ENCODE measurements at regions not wholly inside any gene's neighbourhood (a gene's known extent, or its start where the extent isn't known, plus 50 kb on each side); places are given as distances from the start of the nearest gene placed in this dataset.
"Not testable (repeated sequence)": the region's sequence is repeated elsewhere in the genome, so short reads cannot be mapped to it uniquely, and the experiment has no call there.

- Mint-ChIP-seq H3K4me3 (no peak overlapping the region), H3K36me3 (ENCODE audit: low read depth) (no peaks in the 10 kb centered on the region), H3K27me3 (peaks cover 33% of the 10 kb centered on the region), H3K27ac (no peak overlapping the region), H3K4me1 (no peaks in the 10 kb centered on the region), H3K9me3 (no peaks in the 10 kb centered on the region)
- no peak for ATAC-seq (replicated peaks)
Measured at GRCh38 chr18:51562866-51563265, 365.4 kb upstream of the MEX3C start.

DNA sequence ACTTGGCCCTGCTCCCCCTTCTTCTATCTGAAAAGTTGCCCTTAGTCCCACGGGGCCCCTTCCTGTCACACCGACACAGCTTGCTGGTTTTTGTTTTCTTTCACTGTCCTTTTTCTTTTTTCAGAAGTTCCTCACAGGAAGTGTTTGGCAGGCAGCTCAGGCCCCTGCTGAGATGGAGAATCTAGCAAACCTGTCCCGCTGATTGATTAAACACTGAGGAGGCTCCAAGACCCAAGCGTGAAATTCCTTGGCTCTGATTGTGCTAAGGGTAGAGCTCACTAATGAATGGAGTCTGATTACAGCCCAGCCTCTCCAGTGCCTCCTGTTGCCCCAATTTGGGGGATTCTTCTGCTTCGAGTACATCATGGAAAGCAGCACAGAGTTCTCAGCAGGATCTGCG, 365.9 kb upstream of the MEX3C start:
- no peaks in the 10 kb centered on the region for H3K9me3 Mint-ChIP-seq
- H3K27me3 Mint-ChIP-seq = peaks cover 32% of the 10 kb centered on the region
- no peaks in the 10 kb centered on the region for H3K4me1 Mint-ChIP-seq
- H3K36me3 Mint-ChIP-seq (ENCODE audit: low read depth) = no peaks in the 10 kb centered on the region
- no peak overlapping the region for H3K4me3 Mint-ChIP-seq
- ATAC-seq (replicated peaks) = no peak
- H3K27ac Mint-ChIP-seq = no peak overlapping the region

- peaks cover 26% of the 10 kb centered on the region for H3K27me3 Mint-ChIP-seq
- H3K4me3 Mint-ChIP-seq = no peak overlapping the region
- H3K36me3 Mint-ChIP-seq (ENCODE audit: low read depth) = no peaks in the 10 kb centered on the region
- no peak for ATAC-seq (replicated peaks)
- H3K4me1 Mint-ChIP-seq = no peaks in the 10 kb centered on the region
- no peaks in the 10 kb centered on the region for H3K9me3 Mint-ChIP-seq
- no peak overlapping the region for H3K27ac Mint-ChIP-seq
Measured at GRCh38 chr18:51568151-51568550, 370.7 kb upstream of the MEX3C start.

DNA sequence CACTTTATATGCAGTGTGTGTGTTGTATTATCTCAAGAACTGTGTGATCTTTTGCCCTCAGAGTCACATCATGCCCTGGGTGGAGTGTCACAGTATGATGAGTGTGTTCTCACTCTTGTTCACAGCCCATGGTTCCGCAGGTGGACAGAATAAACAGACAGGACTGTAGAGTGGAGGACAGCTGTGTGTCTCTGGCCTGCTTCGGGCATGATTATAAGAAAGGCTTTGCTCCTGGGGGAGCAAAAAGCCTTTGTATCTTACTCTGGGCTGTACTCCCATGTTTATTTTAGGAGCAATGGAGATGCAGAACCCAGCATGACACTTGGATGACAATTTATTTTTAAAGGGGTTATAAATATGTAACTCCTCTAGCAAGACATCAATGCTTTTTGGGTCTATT, 371.7 kb upstream of the MEX3C start:
- Mint-ChIP-seq H3K36me3 (ENCODE audit: low read depth) (no peaks in the 10 kb centered on the region), H3K27ac (no peak overlapping the region), H3K4me1 (no peaks in the 10 kb centered on the region), H3K4me3 (no peak overlapping the region), H3K9me3 (peaks cover 6% of the 10 kb centered on the region), H3K27me3 (peaks cover 26% of the 10 kb centered on the region)
- no peak for ATAC-seq (replicated peaks)

- Mint-ChIP-seq H3K9me3 (peaks cover 8% of the 10 kb centered on the region), H3K4me1 (no peaks in the 10 kb centered on the region), H3K36me3 (ENCODE audit: low read depth) (no peaks in the 10 kb centered on the region), H3K27ac (no peak overlapping the region), H3K4me3 (no peak overlapping the region), H3K27me3 (peaks cover 27% of the 10 kb centered on the region)
- ATAC-seq (replicated peaks) = no peak
Measured at GRCh38 chr18:51569561-51569960, 372.1 kb upstream of the MEX3C start.

DNA sequence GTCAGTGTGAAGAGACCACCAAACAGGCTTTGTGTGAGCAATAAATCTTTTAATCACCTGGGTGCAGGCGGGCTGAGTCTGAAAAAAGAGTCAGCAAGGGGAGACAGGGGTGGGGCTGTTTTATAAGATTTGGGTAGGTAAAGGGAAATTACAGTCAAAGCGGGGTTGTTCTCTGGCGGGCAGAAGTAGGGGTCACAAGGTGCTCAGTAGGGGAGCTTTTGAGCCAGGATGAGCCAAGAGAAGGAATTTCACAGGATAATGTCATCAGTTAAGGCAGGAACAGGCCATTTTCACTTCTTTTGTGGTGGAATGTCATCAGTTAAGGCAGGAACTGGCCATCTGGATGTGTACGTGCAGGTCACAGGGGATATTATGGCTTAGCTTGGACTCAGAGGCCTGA, 372.6 kb upstream of the MEX3C start:
- not testable (repeated sequence) for H3K36me3 Mint-ChIP-seq (ENCODE audit: low read depth); ATAC-seq (replicated peaks); H3K4me1 Mint-ChIP-seq; H3K9me3 Mint-ChIP-seq; H3K27ac Mint-ChIP-seq; H3K4me3 Mint-ChIP-seq
- peaks cover 23% of the 10 kb centered on the region for H3K27me3 Mint-ChIP-seq

GRCh38 chr18:51573886-51574285, 376.4 kb upstream of the MEX3C start:
- H3K4me1 Mint-ChIP-seq; H3K27ac Mint-ChIP-seq; H3K36me3 Mint-ChIP-seq (ENCODE audit: low read depth); ATAC-seq (replicated peaks); H3K9me3 Mint-ChIP-seq; H3K4me3 Mint-ChIP-seq: not testable (repeated sequence)
- H3K27me3 Mint-ChIP-seq = peaks cover 11% of the 10 kb centered on the region

GRCh38 chr18:51575171-51575570, 377.7 kb upstream of the MEX3C start:
- H3K9me3 Mint-ChIP-seq = peaks cover 8% of the 10 kb centered on the region
- H3K36me3 Mint-ChIP-seq (ENCODE audit: low read depth) = no peaks in the 10 kb centered on the region
- no peak for ATAC-seq (replicated peaks)
- H3K27ac Mint-ChIP-seq = no peak overlapping the region
- H3K4me1 Mint-ChIP-seq = no peaks in the 10 kb centered on the region
- H3K27me3 Mint-ChIP-seq = peaks cover 11% of the 10 kb centered on the region
- no peak overlapping the region for H3K4me3 Mint-ChIP-seq

DNA sequence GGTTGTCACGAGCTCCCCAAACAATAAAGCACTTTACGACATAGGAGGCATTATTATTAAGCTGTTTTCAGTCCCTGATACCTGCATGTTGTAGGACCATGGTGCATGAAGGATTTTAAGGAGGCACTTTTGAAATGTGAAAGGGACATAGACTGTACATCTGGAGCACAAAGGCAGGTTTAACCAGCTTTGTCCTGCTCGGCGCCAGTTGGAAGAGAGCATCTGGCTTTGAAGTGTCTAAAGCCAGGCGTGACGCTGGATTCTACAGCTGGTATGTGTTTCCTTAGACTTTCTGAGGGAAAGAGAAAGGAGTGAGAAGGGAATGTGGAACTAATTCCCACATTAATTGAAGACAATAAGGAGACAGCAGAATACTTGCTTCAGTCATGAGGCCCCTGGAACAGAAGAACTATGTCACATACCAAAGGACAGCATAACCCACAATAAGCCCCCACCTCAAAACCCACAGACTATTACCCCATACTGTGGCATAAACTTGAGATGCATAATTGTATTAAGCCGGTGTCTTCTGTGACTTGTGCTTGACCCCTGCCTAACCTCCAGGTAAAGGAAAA, 381.0 kb upstream of the MEX3C start:
- no peaks in the 10 kb centered on the region for H3K4me1 Mint-ChIP-seq
- ATAC-seq (replicated peaks) = no peak
- no peak overlapping the region for H3K4me3 Mint-ChIP-seq
- no peaks in the 10 kb centered on the region for H3K36me3 Mint-ChIP-seq (ENCODE audit: low read depth)
- H3K27ac Mint-ChIP-seq = no peak overlapping the region
- peaks cover 11% of the 10 kb centered on the region for H3K27me3 Mint-ChIP-seq
- H3K9me3 Mint-ChIP-seq = peaks cover 11% of the 10 kb centered on the region

- no peak for ATAC-seq (replicated peaks)
- H3K4me1 Mint-ChIP-seq = no peaks in the 10 kb centered on the region
- no peak overlapping the region for H3K27ac Mint-ChIP-seq
- no peaks in the 10 kb centered on the region for H3K36me3 Mint-ChIP-seq (ENCODE audit: low read depth)
- peaks cover 3% of the 10 kb centered on the region for H3K9me3 Mint-ChIP-seq
- no peaks in the 10 kb centered on the region for H3K27me3 Mint-ChIP-seq
- H3K4me3 Mint-ChIP-seq = no peak overlapping the region
Measured at GRCh38 chr18:51580580-51580979, 383.1 kb upstream of the MEX3C start.

DNA sequence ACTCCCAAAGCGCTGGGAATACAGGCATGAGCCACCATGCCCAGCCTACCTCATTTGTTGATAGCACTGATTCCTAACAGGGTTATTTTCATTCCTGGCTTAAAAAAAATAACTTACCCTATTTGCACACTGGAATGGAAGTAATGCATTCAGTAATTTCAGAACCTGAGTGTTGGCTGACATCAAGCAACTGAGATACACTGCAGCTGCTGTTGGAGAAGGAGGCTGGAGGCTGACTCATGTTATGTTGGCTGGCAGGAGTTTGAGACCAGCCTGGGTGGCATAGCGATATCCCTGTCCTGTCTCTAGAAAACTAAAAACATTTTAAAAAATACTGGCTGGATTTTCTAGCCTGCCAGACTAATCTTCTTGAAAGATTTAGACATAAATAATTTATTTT, 385.1 kb upstream of the MEX3C start:
- H3K4me1 Mint-ChIP-seq = no peaks in the 10 kb centered on the region
- H3K4me3 Mint-ChIP-seq = no peak overlapping the region
- H3K27ac Mint-ChIP-seq = no peak overlapping the region
- no peaks in the 10 kb centered on the region for H3K27me3 Mint-ChIP-seq
- peaks cover 3% of the 10 kb centered on the region for H3K9me3 Mint-ChIP-seq
- H3K36me3 Mint-ChIP-seq (ENCODE audit: low read depth) = no peaks in the 10 kb centered on the region
- ATAC-seq (replicated peaks) = no peak

GRCh38 chr18:51588616-51589015, 391.1 kb upstream of the MEX3C start:
- no peak for ATAC-seq (replicated peaks)
- H3K27ac Mint-ChIP-seq = no peak overlapping the region
- H3K9me3 Mint-ChIP-seq = no peaks in the 10 kb centered on the region
- H3K27me3 Mint-ChIP-seq = peaks cover 3% of the 10 kb centered on the region
- no peaks in the 10 kb centered on the region for H3K4me1 Mint-ChIP-seq
- no peaks in the 10 kb centered on the region for H3K36me3 Mint-ChIP-seq (ENCODE audit: low read depth)
- H3K4me3 Mint-ChIP-seq = no peak overlapping the region

DNA sequence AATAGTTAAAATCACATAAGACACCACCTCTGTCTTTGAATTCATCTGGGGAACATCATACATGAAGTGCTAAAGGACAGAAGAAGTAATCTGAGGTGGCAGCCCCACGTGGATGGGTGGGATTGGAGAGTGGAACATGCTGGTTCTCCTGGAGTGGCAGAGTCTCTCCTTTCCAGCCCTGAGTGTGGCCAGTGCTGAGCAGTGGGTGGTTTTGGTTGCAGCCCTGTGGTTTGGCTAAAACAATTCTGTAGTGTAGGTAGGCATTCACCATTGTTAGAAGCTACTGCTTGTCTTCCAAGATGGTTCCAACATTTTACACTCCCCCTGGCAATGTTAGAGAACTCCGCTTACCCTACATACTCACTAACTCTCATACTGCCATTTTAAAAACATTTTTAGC, 396.4 kb upstream of the MEX3C start:
- peaks cover 4% of the 10 kb centered on the region for H3K9me3 Mint-ChIP-seq

DNA sequence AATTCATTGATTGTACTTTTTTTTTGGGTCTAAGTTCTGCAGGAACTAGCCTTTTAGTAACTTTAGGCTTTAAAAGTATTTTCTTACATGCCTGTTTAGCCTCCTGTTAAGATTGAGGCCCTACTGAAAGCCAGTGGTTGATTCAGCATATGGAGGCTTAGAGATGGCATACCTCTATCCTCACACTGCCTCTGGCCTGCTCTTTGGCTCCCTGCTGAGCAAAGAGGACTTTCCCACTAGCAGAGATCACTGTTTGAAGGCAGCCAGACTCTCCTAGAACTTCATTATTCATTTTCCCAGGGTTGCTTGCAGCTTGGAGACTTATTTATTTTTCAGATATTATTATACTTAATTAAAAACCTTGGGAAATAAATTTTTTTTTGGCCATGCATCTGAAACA, 405.6 kb upstream of the MEX3C start:
- ATAC-seq (replicated peaks) = no peak
- Mint-ChIP-seq H3K27me3 (peaks cover 14% of the 10 kb centered on the region), H3K4me1 (no peaks in the 10 kb centered on the region), H3K27ac (no peak overlapping the region), H3K4me3 (no peak overlapping the region), H3K36me3 (ENCODE audit: low read depth) (no peaks in the 10 kb centered on the region), H3K9me3 (peaks cover 2% of the 10 kb centered on the region)

More for the DNA sequence above, 396.4 kb upstream of the MEX3C start:
- Mint-ChIP-seq H3K4me1 (no peaks in the 10 kb centered on the region), H3K36me3 (ENCODE audit: low read depth) (no peaks in the 10 kb centered on the region), H3K27me3 (peaks cover 15% of the 10 kb centered on the region), H3K4me3 (no peak overlapping the region), H3K27ac (no peak overlapping the region)
- ATAC-seq (replicated peaks) = no peak

DNA sequence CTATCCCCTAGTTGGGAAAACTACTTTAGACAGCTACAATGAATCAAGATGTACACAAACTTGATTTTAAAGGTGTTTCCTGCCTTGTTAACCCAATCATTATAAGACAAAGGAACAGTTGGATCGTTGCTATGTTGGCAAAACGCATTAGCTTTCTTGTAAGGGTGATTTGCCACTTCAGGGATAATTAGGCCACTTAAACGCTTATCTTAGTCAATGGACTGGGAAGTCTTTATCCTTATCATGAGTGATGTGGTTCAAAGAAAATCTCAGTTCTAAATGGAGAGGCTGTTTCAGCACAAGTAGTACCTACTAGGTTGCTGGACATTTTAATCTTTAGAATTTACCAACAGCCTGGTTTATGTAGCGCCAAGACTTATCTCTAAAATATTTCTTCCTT, 406.1 kb upstream of the MEX3C start:
- Mint-ChIP-seq H3K36me3 (ENCODE audit: low read depth) (no peaks in the 10 kb centered on the region), H3K4me3 (no peak overlapping the region), H3K4me1 (no peaks in the 10 kb centered on the region), H3K9me3 (no peaks in the 10 kb centered on the region), H3K27ac (no peak overlapping the region), H3K27me3 (peaks cover 10% of the 10 kb centered on the region)
- no peak for ATAC-seq (replicated peaks)

DNA sequence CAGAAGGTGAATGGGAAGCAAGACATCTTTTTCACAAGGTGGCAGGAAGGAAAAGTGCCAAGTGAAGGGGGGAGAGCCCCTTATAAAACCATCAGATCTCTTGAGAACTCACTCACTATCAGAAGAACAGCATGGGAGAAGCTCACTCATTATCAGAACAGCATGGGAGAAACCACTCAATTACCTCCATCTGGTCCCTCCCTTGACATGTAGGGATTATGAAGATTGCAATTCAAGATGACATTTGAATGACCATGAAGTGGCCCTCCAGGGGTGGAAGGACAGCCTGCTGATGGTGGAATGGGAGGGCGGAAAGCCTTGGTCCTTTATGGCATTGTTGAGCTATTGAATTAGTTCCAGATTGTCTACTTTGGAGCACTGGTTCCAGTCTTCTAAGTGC, 413.0 kb upstream of the MEX3C start:
- no peaks in the 10 kb centered on the region for H3K36me3 Mint-ChIP-seq (ENCODE audit: low read depth)
- H3K9me3 Mint-ChIP-seq = peaks cover 3% of the 10 kb centered on the region
- H3K27ac Mint-ChIP-seq = no peak overlapping the region
- no peak for ATAC-seq (replicated peaks)
- H3K27me3 Mint-ChIP-seq = peaks cover 22% of the 10 kb centered on the region
- H3K4me1 Mint-ChIP-seq = no peaks in the 10 kb centered on the region
- no peak overlapping the region for H3K4me3 Mint-ChIP-seq

Data from activated T-helper 17 cell treated with anti-CD3 and anti-CD28 coated beads, Interleukin-2, amount 50 U/mL, for 72 hours (primary cell).